HepG2 (cell line): ENCODE measurements at regions not wholly inside any gene's neighbourhood (a gene's known extent, or its start where the extent isn't known, plus 50 kb on each side); places are given as distances from the start of the nearest gene placed in this dataset.

Source experiments
- FOXA3 ChIP-seq: IDR thresholded peaks from 2 replicates; pipeline ENCODE4 v1.6.1; 2016; ENCODE audit warnings: missing genetic modification reagents, missing compliant biosample characterization
- HNF4G ChIP-seq, 2 experiments: sonication (generic) in 1 of 2; formaldehyde crosslinking in 1 of 2; IDR thresholded peaks; 2 replicates each; pipeline versions ENCODE4 v1.4.0 to v1.6.1; 2011 to 2020; ENCODE audit warnings: borderline replicate concordance in 2 of 2, low read depth in 2 of 2, mild to moderate bottlenecking in 2 of 2, low read length in 1 of 2, missing genetic modification reagents in 1 of 2, moderate library complexity in 1 of 2
- NR2F6 ChIP-seq, 2 experiments: IDR thresholded peaks; 2 replicates each; pipeline ENCODE4 v1.6.1; 2016; ENCODE audit warnings: antibody characterized with exemption in 1 of 2, mild to moderate bottlenecking in 1 of 2
- SAP130 ChIP-seq: IDR thresholded peaks from 2 replicates; pipeline ENCODE4 v1.6.1; 2016; ENCODE audit warnings: low read depth
- ZBTB37 ChIP-seq: sonication (generic); formaldehyde crosslinking; IDR thresholded peaks from 2 replicates; pipeline ENCODE4 v1.4.0; 2020; ENCODE audit warnings: mild to moderate bottlenecking, missing genetic modification reagents
- ZFX ChIP-seq: sonication (generic); formaldehyde crosslinking; IDR thresholded peaks from 2 replicates; pipeline ENCODE4 v1.4.0; 2020; ENCODE audit warnings: mild to moderate bottlenecking, low read depth, missing genetic modification reagents, moderate library complexity
- ZNF687 ChIP-seq: sonication (generic); formaldehyde crosslinking; IDR thresholded peaks from 2 replicates; pipeline ENCODE4 v1.5.1; 2020; ENCODE audit warnings: mild to moderate bottlenecking, missing genetic modification reagents, moderate library complexity
- ZNF709 ChIP-seq: sonication (generic); formaldehyde crosslinking; IDR thresholded peaks from 2 replicates; pipeline ENCODE4 v1.5.0; 2020; ENCODE audit warnings: mild to moderate bottlenecking, missing genetic modification reagents
- TF ChIP-seq, protein P1 (sequence below): sonication (generic); formaldehyde crosslinking; conservative IDR thresholded peaks from 2 replicates; pipeline ENCODE4 v1.5.0; 2020; ENCODE audit warnings: missing genetic modification reagents
- TF ChIP-seq, protein P2 (sequence below): sonication (generic); formaldehyde crosslinking; IDR thresholded peaks from 2 replicates; pipeline ENCODE4 v1.5.1; 2020; ENCODE audit warnings: mild to moderate bottlenecking, missing genetic modification reagents, borderline replicate concordance
- TF ChIP-seq, protein P3 (sequence below): sonication (generic); formaldehyde crosslinking; IDR thresholded peaks from 2 replicates; pipeline ENCODE4 v1.9.0; 2022; ENCODE audit warnings: low read depth, missing genetic modification reagents

- TF ChIP-seq HNF4G (IDR thresholded peaks at IDR 0.05; ENCODE audit: borderline replicate concordance, low read depth, low read length) (peak; percentile 26; the same call in 1 of the 2 replicates), HNF4G (CRISPR knock-in tag; IDR thresholded peaks at IDR 0.05; ENCODE audit: borderline replicate concordance, low read depth) (no peak), ZFX (peak; percentile 7; the same call in 1 of the 2 replicates), NR2F6 (IDR thresholded peaks at IDR 0.05) (peak; percentile 26; the same call in 1 of the 2 replicates), NR2F6 (CRISPR knock-in tag; IDR thresholded peaks at IDR 0.05) (no peak), ZNF709 (CRISPR knock-in tag) (no peak), FOXA3 (CRISPR knock-in tag) (peak; percentile 53), ZNF687 (CRISPR knock-in tag) (peak; percentile 41), ZBTB37 (peak; percentile 62; the same call in 1 of the 2 replicates), SAP130 (CRISPR knock-in tag) (peak; percentile 26; the same call in 1 of the 2 replicates)
- TF ChIP-seq, protein P1, sequence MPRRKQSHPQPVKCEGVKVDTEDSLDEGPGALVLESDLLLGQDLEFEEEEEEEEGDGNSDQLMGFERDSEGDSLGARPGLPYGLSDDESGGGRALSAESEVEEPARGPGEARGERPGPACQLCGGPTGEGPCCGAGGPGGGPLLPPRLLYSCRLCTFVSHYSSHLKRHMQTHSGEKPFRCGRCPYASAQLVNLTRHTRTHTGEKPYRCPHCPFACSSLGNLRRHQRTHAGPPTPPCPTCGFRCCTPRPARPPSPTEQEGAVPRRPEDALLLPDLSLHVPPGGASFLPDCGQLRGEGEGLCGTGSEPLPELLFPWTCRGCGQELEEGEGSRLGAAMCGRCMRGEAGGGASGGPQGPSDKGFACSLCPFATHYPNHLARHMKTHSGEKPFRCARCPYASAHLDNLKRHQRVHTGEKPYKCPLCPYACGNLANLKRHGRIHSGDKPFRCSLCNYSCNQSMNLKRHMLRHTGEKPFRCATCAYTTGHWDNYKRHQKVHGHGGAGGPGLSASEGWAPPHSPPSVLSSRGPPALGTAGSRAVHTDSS (CRISPR knock-in tag), result no peak
- TF ChIP-seq, protein P2, sequence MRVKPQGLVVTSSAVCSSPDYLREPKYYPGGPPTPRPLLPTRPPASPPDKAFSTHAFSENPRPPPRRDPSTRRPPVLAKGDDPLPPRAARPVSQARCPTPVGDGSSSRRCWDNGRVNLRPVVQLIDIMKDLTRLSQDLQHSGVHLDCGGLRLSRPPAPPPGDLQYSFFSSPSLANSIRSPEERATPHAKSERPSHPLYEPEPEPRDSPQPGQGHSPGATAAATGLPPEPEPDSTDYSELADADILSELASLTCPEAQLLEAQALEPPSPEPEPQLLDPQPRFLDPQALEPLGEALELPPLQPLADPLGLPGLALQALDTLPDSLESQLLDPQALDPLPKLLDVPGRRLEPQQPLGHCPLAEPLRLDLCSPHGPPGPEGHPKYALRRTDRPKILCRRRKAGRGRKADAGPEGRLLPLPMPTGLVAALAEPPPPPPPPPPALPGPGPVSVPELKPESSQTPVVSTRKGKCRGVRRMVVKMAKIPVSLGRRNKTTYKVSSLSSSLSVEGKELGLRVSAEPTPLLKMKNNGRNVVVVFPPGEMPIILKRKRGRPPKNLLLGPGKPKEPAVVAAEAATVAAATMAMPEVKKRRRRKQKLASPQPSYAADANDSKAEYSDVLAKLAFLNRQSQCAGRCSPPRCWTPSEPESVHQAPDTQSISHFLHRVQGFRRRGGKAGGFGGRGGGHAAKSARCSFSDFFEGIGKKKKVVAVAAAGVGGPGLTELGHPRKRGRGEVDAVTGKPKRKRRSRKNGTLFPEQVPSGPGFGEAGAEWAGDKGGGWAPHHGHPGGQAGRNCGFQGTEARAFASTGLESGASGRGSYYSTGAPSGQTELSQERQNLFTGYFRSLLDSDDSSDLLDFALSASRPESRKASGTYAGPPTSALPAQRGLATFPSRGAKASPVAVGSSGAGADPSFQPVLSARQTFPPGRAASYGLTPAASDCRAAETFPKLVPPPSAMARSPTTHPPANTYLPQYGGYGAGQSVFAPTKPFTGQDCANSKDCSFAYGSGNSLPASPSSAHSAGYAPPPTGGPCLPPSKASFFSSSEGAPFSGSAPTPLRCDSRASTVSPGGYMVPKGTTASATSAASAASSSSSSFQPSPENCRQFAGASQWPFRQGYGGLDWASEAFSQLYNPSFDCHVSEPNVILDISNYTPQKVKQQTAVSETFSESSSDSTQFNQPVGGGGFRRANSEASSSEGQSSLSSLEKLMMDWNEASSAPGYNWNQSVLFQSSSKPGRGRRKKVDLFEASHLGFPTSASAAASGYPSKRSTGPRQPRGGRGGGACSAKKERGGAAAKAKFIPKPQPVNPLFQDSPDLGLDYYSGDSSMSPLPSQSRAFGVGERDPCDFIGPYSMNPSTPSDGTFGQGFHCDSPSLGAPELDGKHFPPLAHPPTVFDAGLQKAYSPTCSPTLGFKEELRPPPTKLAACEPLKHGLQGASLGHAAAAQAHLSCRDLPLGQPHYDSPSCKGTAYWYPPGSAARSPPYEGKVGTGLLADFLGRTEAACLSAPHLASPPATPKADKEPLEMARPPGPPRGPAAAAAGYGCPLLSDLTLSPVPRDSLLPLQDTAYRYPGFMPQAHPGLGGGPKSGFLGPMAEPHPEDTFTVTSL (CRISPR knock-in tag), result no peak
- TF ChIP-seq, protein P3, sequence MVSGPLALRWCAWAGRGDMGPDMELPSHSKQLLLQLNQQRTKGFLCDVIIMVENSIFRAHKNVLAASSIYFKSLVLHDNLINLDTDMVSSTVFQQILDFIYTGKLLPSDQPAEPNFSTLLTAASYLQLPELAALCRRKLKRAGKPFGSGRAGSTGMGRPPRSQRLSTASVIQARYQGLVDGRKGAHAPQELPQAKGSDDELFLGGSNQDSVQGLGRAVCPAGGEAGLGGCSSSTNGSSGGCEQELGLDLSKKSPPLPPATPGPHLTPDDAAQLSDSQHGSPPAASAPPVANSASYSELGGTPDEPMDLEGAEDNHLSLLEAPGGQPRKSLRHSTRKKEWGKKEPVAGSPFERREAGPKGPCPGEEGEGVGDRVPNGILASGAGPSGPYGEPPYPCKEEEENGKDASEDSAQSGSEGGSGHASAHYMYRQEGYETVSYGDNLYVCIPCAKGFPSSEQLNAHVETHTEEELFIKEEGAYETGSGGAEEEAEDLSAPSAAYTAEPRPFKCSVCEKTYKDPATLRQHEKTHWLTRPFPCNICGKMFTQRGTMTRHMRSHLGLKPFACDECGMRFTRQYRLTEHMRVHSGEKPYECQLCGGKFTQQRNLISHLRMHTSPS, result peak; percentile 67; the same call in 1 of the 2 replicates
Measured at GRCh38 chr10:78976825-78977755, 91.7 kb upstream of the ZMIZ1 start (continued).
